PFSK-1 (cell line): ENCODE measurements at regions not wholly inside any gene's neighbourhood (a gene's known extent, or its start where the extent isn't known, plus 50 kb on each side); places are given as distances from the start of the nearest gene placed in this dataset.

Experiments used
- FOXP2 ChIP-seq: optimal IDR thresholded peaks from 2 replicates; pipeline ENCODE3; 2011; ENCODE audit warnings: borderline replicate concordance, control low read depth, inconsistent platforms; ENCODE audit not compliant: insufficient read depth; ENCODE audit errors: extremely low read length, extremely low read depth
- POLR2AphosphoS5 ChIP-seq: IDR thresholded peaks from 2 replicates; pipeline ENCODE4 v1.6.1; 2012; ENCODE audit warnings: low read depth, mild to moderate bottlenecking, control low read depth, low read length, moderate library complexity
- SIN3A ChIP-seq: IDR thresholded peaks from 2 replicates; pipeline ENCODE4 v1.6.1; 2012; ENCODE audit warnings: mild to moderate bottlenecking, low read length, moderate library complexity, borderline replicate concordance; ENCODE audit not compliant: insufficient read depth
- TAF1 ChIP-seq: IDR thresholded peaks from 2 replicates; pipeline ENCODE4 v1.6.1; 2012; ENCODE audit warnings: low read length, control low read depth, borderline replicate concordance; ENCODE audit not compliant: insufficient read depth
- TF ChIP-seq, protein P1 (sequence below), 2 experiments: IDR thresholded peaks; 2 replicates each; pipeline versions ENCODE4 v1.6.1 to v1.8.0; 2011 to 2012; ENCODE audit warnings: low read depth in 2 of 2, low read length in 2 of 2, control low read depth in 1 of 2, inconsistent platforms in 1 of 2, mild to moderate bottlenecking in 1 of 2, moderate library complexity in 1 of 2; ENCODE audit not compliant: insufficient read depth in 1 of 2

DNA sequence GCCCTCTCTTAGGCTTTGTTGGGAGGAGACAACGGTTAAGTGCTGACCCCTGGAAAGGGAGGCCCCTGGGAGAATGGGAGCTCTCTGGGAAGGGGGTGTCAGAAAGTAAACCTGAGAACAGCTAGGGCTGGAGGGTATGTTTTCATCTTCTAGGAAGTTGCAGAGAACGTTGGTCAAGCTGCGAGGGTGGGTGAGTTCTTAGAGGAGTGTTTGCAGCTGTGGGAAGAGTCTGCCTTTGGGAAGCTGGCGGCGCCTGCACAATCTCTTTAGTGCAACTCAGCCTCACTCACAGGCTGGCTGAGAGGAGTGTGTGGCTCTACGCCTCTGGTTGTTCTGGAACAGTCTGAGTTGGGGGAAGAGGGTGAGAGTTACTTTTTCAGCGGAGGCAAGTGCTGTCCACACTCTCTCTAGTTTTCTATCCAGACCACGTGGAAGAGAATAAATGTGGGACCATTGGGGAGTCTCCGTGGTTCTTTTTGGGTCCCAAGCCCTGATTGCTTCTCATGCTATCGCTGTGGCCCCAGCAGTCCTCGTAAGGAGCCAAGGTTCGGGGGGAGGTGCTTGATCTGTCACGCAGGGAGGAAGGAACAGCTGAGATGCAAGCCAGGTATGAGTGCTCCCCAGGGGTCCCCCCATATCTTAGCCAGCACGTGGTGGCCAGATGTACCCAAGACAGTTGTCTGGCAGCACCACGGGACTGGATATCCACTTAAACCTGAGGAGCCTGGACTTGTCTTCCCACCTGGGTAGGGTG lies 237.2 kb downstream of the BUB3 start:
- TF ChIP-seq, protein P1, sequence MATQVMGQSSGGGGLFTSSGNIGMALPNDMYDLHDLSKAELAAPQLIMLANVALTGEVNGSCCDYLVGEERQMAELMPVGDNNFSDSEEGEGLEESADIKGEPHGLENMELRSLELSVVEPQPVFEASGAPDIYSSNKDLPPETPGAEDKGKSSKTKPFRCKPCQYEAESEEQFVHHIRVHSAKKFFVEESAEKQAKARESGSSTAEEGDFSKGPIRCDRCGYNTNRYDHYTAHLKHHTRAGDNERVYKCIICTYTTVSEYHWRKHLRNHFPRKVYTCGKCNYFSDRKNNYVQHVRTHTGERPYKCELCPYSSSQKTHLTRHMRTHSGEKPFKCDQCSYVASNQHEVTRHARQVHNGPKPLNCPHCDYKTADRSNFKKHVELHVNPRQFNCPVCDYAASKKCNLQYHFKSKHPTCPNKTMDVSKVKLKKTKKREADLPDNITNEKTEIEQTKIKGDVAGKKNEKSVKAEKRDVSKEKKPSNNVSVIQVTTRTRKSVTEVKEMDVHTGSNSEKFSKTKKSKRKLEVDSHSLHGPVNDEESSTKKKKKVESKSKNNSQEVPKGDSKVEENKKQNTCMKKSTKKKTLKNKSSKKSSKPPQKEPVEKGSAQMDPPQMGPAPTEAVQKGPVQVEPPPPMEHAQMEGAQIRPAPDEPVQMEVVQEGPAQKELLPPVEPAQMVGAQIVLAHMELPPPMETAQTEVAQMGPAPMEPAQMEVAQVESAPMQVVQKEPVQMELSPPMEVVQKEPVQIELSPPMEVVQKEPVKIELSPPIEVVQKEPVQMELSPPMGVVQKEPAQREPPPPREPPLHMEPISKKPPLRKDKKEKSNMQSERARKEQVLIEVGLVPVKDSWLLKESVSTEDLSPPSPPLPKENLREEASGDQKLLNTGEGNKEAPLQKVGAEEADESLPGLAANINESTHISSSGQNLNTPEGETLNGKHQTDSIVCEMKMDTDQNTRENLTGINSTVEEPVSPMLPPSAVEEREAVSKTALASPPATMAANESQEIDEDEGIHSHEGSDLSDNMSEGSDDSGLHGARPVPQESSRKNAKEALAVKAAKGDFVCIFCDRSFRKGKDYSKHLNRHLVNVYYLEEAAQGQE (IDR thresholded peaks at IDR 0.05; ENCODE audit: insufficient read depth in 1 of 2, low read depth in 2 of 2, low read length in 2 of 2): no peak
- TF ChIP-seq FOXP2: no peak
- TF ChIP-seq SIN3A: no peak
- TF ChIP-seq POLR2AphosphoS5: no peak

DNA sequence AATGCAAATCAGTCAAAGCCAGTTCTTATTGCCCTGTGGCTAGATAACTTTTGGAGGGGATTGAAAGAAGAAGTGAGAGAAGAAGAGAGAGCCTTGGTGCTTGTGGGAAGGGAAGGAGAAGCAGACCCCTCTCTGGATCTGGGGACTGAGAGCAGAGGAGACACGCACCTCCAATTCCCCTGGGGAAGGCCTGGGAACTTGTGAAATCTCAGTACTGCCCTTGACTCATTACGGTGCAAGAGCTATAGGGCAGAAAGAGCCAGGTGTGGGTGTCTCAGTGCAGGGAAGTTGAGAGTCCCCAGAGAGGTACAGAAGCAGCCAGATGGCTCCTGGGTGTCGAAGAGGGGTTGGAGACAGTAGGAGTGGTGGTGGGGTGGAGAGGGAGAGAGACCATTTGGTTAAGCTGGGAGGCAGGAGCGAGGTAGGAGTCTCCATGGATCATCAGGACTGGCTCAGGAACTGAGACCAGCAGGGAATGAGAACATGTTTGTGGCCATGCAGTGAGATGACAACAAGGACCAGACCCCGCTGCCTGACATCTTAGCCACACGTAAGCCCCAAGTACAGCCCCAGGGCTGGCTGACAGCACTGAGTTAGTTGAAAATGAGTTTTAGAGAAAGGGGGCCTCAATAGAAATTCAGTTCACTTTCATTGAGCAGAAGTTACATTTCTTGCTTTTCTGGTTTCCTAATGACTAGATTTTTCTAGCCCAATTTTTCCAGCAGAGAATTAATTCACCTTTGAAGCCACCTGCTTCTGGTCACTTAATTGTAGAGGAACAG lies 238.2 kb downstream of the BUB3 start:
- TF ChIP-seq POLR2AphosphoS5 (no peak), TAF1 (no peak), SIN3A (no peak), FOXP2 (no peak)
- TF ChIP-seq, protein P1 (IDR thresholded peaks at IDR 0.05; ENCODE audit: insufficient read depth in 1 of 2, low read depth in 2 of 2, low read length in 2 of 2): no peak

DNA sequence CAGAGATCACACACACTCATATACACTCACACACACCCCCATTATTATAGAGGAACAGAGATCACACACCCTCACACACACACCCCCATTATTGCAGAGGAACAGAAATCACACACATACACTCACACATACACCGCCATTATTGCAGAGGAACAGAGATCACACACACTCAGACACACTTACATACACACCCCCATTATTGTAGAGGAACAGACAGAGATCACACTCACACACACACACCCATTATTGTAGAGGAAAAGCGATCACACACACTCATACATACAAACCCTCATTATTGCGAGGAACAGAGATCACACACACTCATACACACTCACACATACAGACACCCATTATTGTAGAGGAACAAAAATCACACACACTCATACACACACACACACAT lies 239.0 kb downstream of the BUB3 start:
- TF ChIP-seq SIN3A (no peak), TAF1 (no peak), POLR2AphosphoS5 (no peak), FOXP2 (no peak)
- TF ChIP-seq, protein P1 (IDR thresholded peaks at IDR 0.05; ENCODE audit: insufficient read depth in 1 of 2, low read depth in 2 of 2, low read length in 2 of 2): no peak

DNA sequence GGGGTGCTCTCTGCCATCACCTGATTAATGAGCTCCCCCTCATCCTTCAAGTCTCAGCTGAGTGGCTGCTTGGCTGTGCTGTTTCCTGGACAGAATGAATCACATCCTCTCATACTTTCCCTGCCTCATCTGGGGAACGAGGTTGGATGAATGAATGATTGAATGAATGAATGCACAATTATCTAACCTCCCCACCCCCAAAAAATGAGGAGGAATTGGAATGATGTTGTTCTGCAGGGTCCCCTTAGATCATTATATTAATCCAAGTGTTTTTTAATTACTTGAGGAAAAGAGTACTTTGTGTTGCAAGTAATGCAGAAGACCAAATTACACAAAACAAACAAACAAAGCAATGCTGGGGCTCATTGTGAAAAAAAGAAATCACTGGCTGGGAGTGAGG lies 240.2 kb downstream of the BUB3 start:
- no peak for TF ChIP-seq FOXP2
- TF ChIP-seq POLR2AphosphoS5: no peak
- TF ChIP-seq TAF1: no peak
- TF ChIP-seq, protein P1 (IDR thresholded peaks at IDR 0.05; ENCODE audit: insufficient read depth in 1 of 2, low read depth in 2 of 2, low read length in 2 of 2): no peak
